WTC11 (cell line): ENCODE measurements at regions not wholly inside any gene's neighbourhood (a gene's known extent, or its start where the extent isn't known, plus 50 kb on each side); places are given as distances from the start of the nearest gene placed in this dataset.

ENCODE experiments used
- ATAC-seq: fragments of 200-7000 bp; cut with Tn5 transposase; 2 replicates; pipeline ENCODE4 v1.10.0; 2021; ENCODE audit warnings: mild to moderate bottlenecking, moderate library complexity
- CTCF ChIA-PET: fragments of 300-600 bp; sonication (Branson Sonifier 250); formaldehyde crosslinking; loops from one replicate; lab custom pipeline; 2021; ENCODE audit warnings: antibody characterized with exemption; lab: Charles Lee
- POLR2A ChIA-PET: fragments of 350-600 bp; sonication (Branson Sonifier 250); formaldehyde crosslinking; loops from one replicate; lab custom pipeline; 2021; ENCODE audit warnings: antibody characterized with exemption; lab: Charles Lee
- DNase-seq: peaks from one replicate; pipeline ENCODE4 v3.0.0; 2021; ENCODE audit warnings: low spot score
- H3K27ac Mint-ChIP-seq: 2 replicates; pipeline ENCODE4 v1.8.0; 2021; ENCODE audit warnings: mixed read lengths
- H3K27me3 Mint-ChIP-seq: 2 replicates; pipeline ENCODE4 v1.8.0; 2021; ENCODE audit warnings: low read depth, mild to moderate bottlenecking, moderate library complexity, mixed read lengths
- H3K36me3 Mint-ChIP-seq: 2 replicates; pipeline ENCODE4 v1.8.0; 2021; ENCODE audit warnings: mixed read lengths
- H3K4me1 Mint-ChIP-seq: 2 replicates; pipeline ENCODE4 v1.8.0; 2022; ENCODE audit warnings: mixed read lengths
- H3K4me3 Mint-ChIP-seq: 2 replicates; pipeline ENCODE4 v1.8.0; 2021; ENCODE audit warnings: mild to moderate bottlenecking, moderate library complexity, mixed read lengths
- H3K9me3 Mint-ChIP-seq: 2 replicates; pipeline ENCODE4 v1.8.0; 2021; ENCODE audit warnings: mixed read lengths
- AFF4 ChIP-seq: sonication (generic); formaldehyde crosslinking; IDR thresholded peaks from 2 replicates; pipeline ENCODE4 v1.8.1; 2023; ENCODE audit warnings: mild to moderate bottlenecking, missing genetic modification reagents, borderline replicate concordance
- AR ChIP-seq: fragments of 250-450 bp; sonication (Bioruptor Pico); IDR thresholded peaks from 2 replicates; pipeline ENCODE4 v1.9.0; 2021; ENCODE audit warnings: mild to moderate bottlenecking
- ARID4B ChIP-seq: sonication (generic); formaldehyde crosslinking; IDR thresholded peaks from 2 replicates; pipeline ENCODE4 v1.8.0; 2023; ENCODE audit warnings: missing genetic modification reagents, mild to moderate bottlenecking, borderline replicate concordance
- CBFB ChIP-seq: sonication (generic); formaldehyde crosslinking; IDR thresholded peaks from 2 replicates; pipeline ENCODE4 v1.8.1; 2022; ENCODE audit warnings: mild to moderate bottlenecking, low read depth, missing genetic modification reagents
- ETV6 ChIP-seq: sonication (generic); formaldehyde crosslinking; IDR thresholded peaks from 2 replicates; pipeline ENCODE4 v1.8.1; 2022; ENCODE audit warnings: mild to moderate bottlenecking, missing genetic modification reagents
- MXD4 ChIP-seq: fragments of 250-450 bp; sonication (Bioruptor Pico); IDR thresholded peaks from 2 replicates; pipeline ENCODE4 v1.8.0; 2021; ENCODE audit warnings: mild to moderate bottlenecking, moderate library complexity, borderline replicate concordance
- NFYB ChIP-seq: sonication (generic); formaldehyde crosslinking; conservative IDR thresholded peaks from 2 replicates; pipeline ENCODE4 v1.8.0; 2022; ENCODE audit warnings: low read depth, missing genetic modification reagents
- NR1H2 ChIP-seq: sonication (generic); formaldehyde crosslinking; IDR thresholded peaks from 2 replicates; pipeline ENCODE4 v1.9.0; 2021; ENCODE audit warnings: mild to moderate bottlenecking, moderate library complexity, missing genetic modification reagents
- PRDM15 ChIP-seq: sonication (generic); formaldehyde crosslinking; IDR thresholded peaks from 2 replicates; pipeline ENCODE4 v1.8.0; 2022; ENCODE audit warnings: missing genetic modification reagents
- PRRX2 ChIP-seq: fragments of 250-450 bp; sonication (Bioruptor Pico); IDR thresholded peaks from 2 replicates; pipeline ENCODE4 v1.8.0; 2021; ENCODE audit warnings: mild to moderate bottlenecking
- RORB ChIP-seq: fragments of 250-450 bp; sonication (Bioruptor Pico); IDR thresholded peaks from 2 replicates; pipeline ENCODE4 v1.9.0; 2021; ENCODE audit warnings: mild to moderate bottlenecking
- SMAD3 ChIP-seq: sonication (generic); formaldehyde crosslinking; IDR thresholded peaks from 2 replicates; pipeline ENCODE4 v1.8.0; 2022; ENCODE audit warnings: missing genetic modification reagents, mild to moderate bottlenecking, borderline replicate concordance
- SOX15 ChIP-seq: fragments of 250-450 bp; sonication (Bioruptor Pico); IDR thresholded peaks from 2 replicates; pipeline ENCODE4 v1.9.0; 2021; ENCODE audit warnings: mild to moderate bottlenecking
- TEAD4 ChIP-seq: sonication (generic); formaldehyde crosslinking; IDR thresholded peaks from 2 replicates; pipeline ENCODE4 v1.8.0; 2022; ENCODE audit warnings: mild to moderate bottlenecking, missing genetic modification reagents
- USF2 ChIP-seq: sonication (generic); formaldehyde crosslinking; IDR thresholded peaks from 2 replicates; pipeline ENCODE4 v1.8.1; 2023; ENCODE audit warnings: mild to moderate bottlenecking, missing genetic modification reagents, moderate library complexity
- ZNF396 ChIP-seq: fragments of 250-450 bp; sonication (Bioruptor Pico); IDR thresholded peaks from 2 replicates; pipeline ENCODE4 v1.8.0; 2021; ENCODE audit warnings: mild to moderate bottlenecking, moderate library complexity, borderline replicate concordance
- ZNF423 ChIP-seq: fragments of 250-450 bp; sonication (Bioruptor Pico); IDR thresholded peaks from 2 replicates; pipeline ENCODE4 v2.1.2; 2022; ENCODE audit warnings: mild to moderate bottlenecking, moderate library complexity

- Mint-ChIP-seq H3K9me3 (peaks cover 25% of the 10 kb centered on the region), H3K27me3 (peaks cover 3% of the 10 kb centered on the region), H3K36me3 (peaks cover 24% of the 10 kb centered on the region), H3K4me1 (peaks cover 26% of the 10 kb centered on the region), H3K4me3 (peak overlapping the region; percentile 3; the same call in 1 of the 2 replicates), H3K27ac (no peak overlapping the region)
- DNase-seq (no peak), ATAC-seq (no peak)
- ChIA-PET CTCF (interaction anchor here (1.0 to 1.1 kb wide), 2 partner anchors 51 to 331 kb away, joined by 3 to 4 read pairs; no protein-coding TSS in a partner anchor), POLR2A (interaction anchor here (0.5 to 0.6 kb wide), 2 partner anchors 139 to 985 kb away, joined by 5 to 6 read pairs; no protein-coding TSS in a partner anchor)
- TF ChIP-seq NFYB (CRISPR knock-in tag) = no peak
- TF ChIP-seq ETV6 (CRISPR knock-in tag) = no peak
- no peak for TF ChIP-seq SOX15
- no peak for TF ChIP-seq ZNF423 (CRISPR knock-in tag)
- TF ChIP-seq AFF4 = no peak
- no peak for TF ChIP-seq RORB (CRISPR knock-in tag)
- no peak for TF ChIP-seq ZNF396 (CRISPR knock-in tag)
- no peak for TF ChIP-seq TEAD4 (CRISPR knock-in tag)
- no peak for TF ChIP-seq AR (CRISPR knock-in tag)
These were observed 487.0 kb downstream of the SUCLG1 start for GRCh38 chr2:83972128-83972527.

- DNase-seq = no peak
- no peak for ATAC-seq
- Mint-ChIP-seq H3K9me3 (peaks cover 24% of the 10 kb centered on the region), H3K27ac (no peak overlapping the region), H3K4me3 (peak overlapping the region; percentile 3; the same call in 1 of the 2 replicates), H3K27me3 (no peaks in the 10 kb centered on the region; the same call in 1 of the 2 replicates), H3K36me3 (peaks cover 21% of the 10 kb centered on the region), H3K4me1 (peaks cover 26% of the 10 kb centered on the region)
- POLR2A ChIA-PET = interaction anchor here (0.5 to 0.6 kb wide), 2 partner anchors 139 to 984 kb away, joined by 5 to 6 read pairs; no protein-coding TSS in a partner anchor
- CTCF ChIA-PET = interaction anchor here (1.0 to 1.1 kb wide), 2 partner anchors 51 to 332 kb away, joined by 3 to 4 read pairs; no protein-coding TSS in a partner anchor
- TF ChIP-seq SMAD3 (CRISPR knock-in tag) = no peak
- no peak for TF ChIP-seq PRDM15
- TF ChIP-seq PRRX2 = no peak
- no peak for TF ChIP-seq MXD4 (CRISPR knock-in tag)
- no peak for TF ChIP-seq ARID4B (CRISPR knock-in tag)
- TF ChIP-seq USF2 (CRISPR knock-in tag) = no peak
- no peak for TF ChIP-seq CBFB
- TF ChIP-seq NR1H2 (CRISPR knock-in tag) = no peak
These were observed 487.5 kb downstream of the SUCLG1 start for GRCh38 chr2:83971547-83971946.
